ENCODE measurements at regions not wholly inside any gene's neighbourhood (a gene's known extent, or its start where the extent isn't known, plus 50 kb on each side); places are given as distances from the start of the nearest gene placed in this dataset.

GRCh38 chr18:41630232-41630886 lies 324.7 kb upstream of the PIK3C3 start:
- no peaks in the 10 kb centered on the region for H3K36me3 ChIP-seq (ENCODE audit: low read depth, low read length)
- H3K27me3 ChIP-seq (ENCODE audit: low read length), result no peaks in the 10 kb centered on the region
- DNase-seq (no peak), ATAC-seq (no peak)
- H3K4me3 ChIP-seq (ENCODE audit: low read length), result no peak overlapping the region
- no peaks in the 10 kb centered on the region for H3K9me2 ChIP-seq (replicated peaks; ENCODE audit: low read length)
- H3K9me3 ChIP-seq (ENCODE audit: low read length), result no peaks in the 10 kb centered on the region
- no peaks in the 10 kb centered on the region for H3K4me1 ChIP-seq (ENCODE audit: insufficient read depth, low read length)
- no peak overlapping the region for H3K27ac ChIP-seq (ENCODE audit: low read length)
- TF ChIP-seq EZH2 (IDR thresholded peaks at IDR 0.05; ENCODE audit: low read length, unreplicated experiment) (no peak), CTCF (conservative IDR thresholded peaks at IDR 0.05; ENCODE audit: low read depth, low read length) (no peak), EZH2phosphoT487 (IDR thresholded peaks at IDR 0.05; ENCODE audit: borderline replicate concordance, low read length) (no peak)
- no peak overlapping the region for H2AFZ ChIP-seq (ENCODE audit: low read length)
- no peaks in the 10 kb centered on the region for H3K79me2 ChIP-seq (ENCODE audit: low read length)
- POLR2A ChIA-PET (ENCODE audit: unreplicated experiment), result no interaction called here
- no peak overlapping the region for H3K9ac ChIP-seq (ENCODE audit: low read length)
- BruUV-seq (replicated peaks), result no TSS peak
- CTCF ChIA-PET, result no interaction called here
- H3K4me2 ChIP-seq (ENCODE audit: low read length), result no peak overlapping the region
- no peaks in the 10 kb centered on the region for H3F3A ChIP-seq (ENCODE audit: low read length, unreplicated experiment)
- intact Hi-C loops (cut with micrococcal nuclease), result no loop called here
- no peaks in the 10 kb centered on the region for H4K20me1 ChIP-seq (ENCODE audit: low read length)

- no peak overlapping the region for H3K27ac ChIP-seq (ENCODE audit: low read length)
- POLR2A ChIA-PET (ENCODE audit: unreplicated experiment), result no interaction called here
- no peak overlapping the region for H2AFZ ChIP-seq (ENCODE audit: low read length)
- no peak overlapping the region for H3K4me2 ChIP-seq (ENCODE audit: low read length)
- ATAC-seq (no peak), DNase-seq (no peak)
- H3K27me3 ChIP-seq (ENCODE audit: low read length), result no peaks in the 10 kb centered on the region
- H3K4me1 ChIP-seq (ENCODE audit: insufficient read depth, low read length), result no peaks in the 10 kb centered on the region
- intact Hi-C loops (cut with micrococcal nuclease), result no loop called here
- no peaks in the 10 kb centered on the region for H3K9me2 ChIP-seq (replicated peaks; ENCODE audit: low read length)
- CTCF ChIA-PET, result interaction anchor here (0.6 kb wide), 1 partner anchor 21 kb away, joined by 3 read pairs; no protein-coding TSS in a partner anchor
- H3K9ac ChIP-seq (ENCODE audit: low read length), result no peak overlapping the region
- H3K4me3 ChIP-seq (ENCODE audit: low read length), result no peak overlapping the region
- no peaks in the 10 kb centered on the region for H4K20me1 ChIP-seq (ENCODE audit: low read length)
- no TSS peak for BruUV-seq (replicated peaks)
- no peaks in the 10 kb centered on the region for H3K9me3 ChIP-seq (ENCODE audit: low read length)
- no peaks in the 10 kb centered on the region for H3K36me3 ChIP-seq (ENCODE audit: low read depth, low read length)
- H3F3A ChIP-seq (ENCODE audit: low read length, unreplicated experiment), result no peaks in the 10 kb centered on the region
- no peaks in the 10 kb centered on the region for H3K79me2 ChIP-seq (ENCODE audit: low read length)
- TF ChIP-seq EZH2phosphoT487 (IDR thresholded peaks at IDR 0.05; ENCODE audit: borderline replicate concordance, low read length) (no peak), CTCF (conservative IDR thresholded peaks at IDR 0.05; ENCODE audit: low read depth, low read length) (no peak), EZH2 (IDR thresholded peaks at IDR 0.05; ENCODE audit: low read length, unreplicated experiment) (no peak)
Measured at GRCh38 chr18:41624460-41624859, 330.6 kb upstream of the PIK3C3 start.

- Histone ChIP-seq H3K9me2 (replicated peaks; ENCODE audit: low read length) (no peaks in the 10 kb centered on the region), H3K4me2 (ENCODE audit: low read length) (no peak overlapping the region), H3K27me3 (ENCODE audit: low read length) (no peaks in the 10 kb centered on the region), H3K9ac (ENCODE audit: low read length) (no peak overlapping the region), H3K4me1 (ENCODE audit: insufficient read depth, low read length) (no peaks in the 10 kb centered on the region), H3K79me2 (ENCODE audit: low read length) (no peaks in the 10 kb centered on the region), H3K27ac (ENCODE audit: low read length) (no peak overlapping the region), H4K20me1 (ENCODE audit: low read length) (no peaks in the 10 kb centered on the region), H3K36me3 (ENCODE audit: low read depth, low read length) (no peaks in the 10 kb centered on the region), H3K9me3 (ENCODE audit: low read length) (no peaks in the 10 kb centered on the region), H3K4me3 (ENCODE audit: low read length) (no peak overlapping the region), H2AFZ (ENCODE audit: low read length) (no peak overlapping the region), H3F3A (ENCODE audit: low read length, unreplicated experiment) (no peaks in the 10 kb centered on the region)
- ChIA-PET CTCF (no interaction called here), POLR2A (ENCODE audit: unreplicated experiment) (no interaction called here)
- intact Hi-C loops (cut with micrococcal nuclease), result no loop called here
- ATAC-seq, result no peak
- DNase-seq, result no peak
- BruUV-seq (replicated peaks), result no TSS peak
- TF ChIP-seq EZH2 (IDR thresholded peaks at IDR 0.05; ENCODE audit: low read length, unreplicated experiment) (no peak), CTCF (conservative IDR thresholded peaks at IDR 0.05; ENCODE audit: low read depth, low read length) (no peak), EZH2phosphoT487 (IDR thresholded peaks at IDR 0.05; ENCODE audit: borderline replicate concordance, low read length) (no peak)
Measured at GRCh38 chr18:41621177-41621576, 333.9 kb upstream of the PIK3C3 start.
